Dermis microvascular lymphatic vessel endothelial cell (primary cell): ENCODE measurements at regions not wholly inside any gene's neighbourhood (a gene's known extent, or its start where the extent isn't known, plus 50 kb on each side); places are given as distances from the start of the nearest gene placed in this dataset.
"Not testable (repeated sequence)": the region's sequence is repeated elsewhere in the genome, so short reads cannot be mapped to it uniquely, and the experiment has no call there.

ENCODE experiments used
- DNase-seq, 2 donors: peaks; one replicate each; pipeline versions ENCODE4 v3.0.0 to v3.0.0-alpha.2; 2010; ENCODE audit warnings: low read depth in 2 of 2

- DNase-seq = no peak
Measured at GRCh38 chr7:56222866-56223265, 106.6 kb upstream of the NUPR2 start.

GRCh38 chr7:56219017-56219416 lies 102.8 kb upstream of the NUPR2 start:
- no peak for DNase-seq

GRCh38 chr7:56218510-56218909 lies 102.3 kb upstream of the NUPR2 start:
- no peak for DNase-seq

- DNase-seq = no peak
Measured at GRCh38 chr7:56213574-56213973, 97.4 kb upstream of the NUPR2 start.

- DNase-seq = no peak
Measured at GRCh38 chr7:56206420-56206819, 90.2 kb upstream of the NUPR2 start.

- DNase-seq = no peak
Measured at GRCh38 chr7:56199639-56200038, 83.4 kb upstream of the NUPR2 start.

GRCh38 chr7:56196195-56196594 lies 80.0 kb upstream of the NUPR2 start:
- DNase-seq = not testable (repeated sequence)

- no peak for DNase-seq
Measured at GRCh38 chr7:56188823-56189346, 72.7 kb upstream of the NUPR2 start.

GRCh38 chr7:56188376-56188775 lies 72.2 kb upstream of the NUPR2 start:
- no peak for DNase-seq

- DNase-seq = no peak
Measured at GRCh38 chr7:56181010-56181409, 64.8 kb upstream of the NUPR2 start.

- DNase-seq = no peak
Measured at GRCh38 chr7:56175771-56176170, 59.6 kb upstream of the NUPR2 start.

- DNase-seq = no peak
Measured at GRCh38 chr7:56174875-56175760, 58.9 kb upstream of the NUPR2 start.

- DNase-seq = no peak
Measured at GRCh38 chr7:56174346-56174874, 58.2 kb upstream of the NUPR2 start.
